Transverse colon (tissue), 4 donors: ENCODE measurements at regions not wholly inside any gene's neighbourhood (a gene's known extent, or its start where the extent isn't known, plus 50 kb on each side); places are given as distances from the start of the nearest gene placed in this dataset.

Source experiments
- DNase-seq: peaks from one replicate; pipeline ENCODE4 v3.0.0-alpha.2; 2019
- H3K27ac ChIP-seq, 4 donors: fragments of 200-600 bp; sonication (generic); 2 replicates each; pipeline ENCODE4 v1.5.1; 2016 to 2018; ENCODE audit warnings: inconsistent platforms in 4 of 4
- H3K27me3 ChIP-seq: fragments of 200-600 bp; sonication (generic); 2 replicates; pipeline ENCODE4 v1.5.1; 2017; ENCODE audit warnings: inconsistent platforms
- H3K36me3 ChIP-seq, 4 donors: fragments of 200-600 bp; sonication (generic); 2 replicates each; pipeline ENCODE4 v1.5.1; 2017 to 2019; ENCODE audit warnings: inconsistent platforms in 4 of 4
- H3K4me1 ChIP-seq, 4 donors: fragments of 200-600 bp; sonication (generic); 2 replicates each; pipeline ENCODE4 v1.5.1; 2017 to 2020; ENCODE audit warnings: inconsistent platforms in 4 of 4
- H3K4me3 ChIP-seq, 4 donors: fragments of 200-600 bp; sonication (generic); 1 replicate in 1 of 4; 2 replicates in 3 of 4; pipeline versions ENCODE4 v1.5.1 to v1.6.1; 2017 to 2019; ENCODE audit warnings: inconsistent platforms in 4 of 4
- H3K9me3 ChIP-seq, 2 donors: fragments of 200-600 bp; sonication (generic); 2 replicates each; pipeline ENCODE4 v1.5.1; 2017 to 2019; ENCODE audit warnings: inconsistent platforms in 2 of 2
- CTCF ChIP-seq, 5 experiments: fragments of 200-600 bp in 3 of 5; fragments of 450-650 bp in 2 of 5; sonication (generic) in 3 of 5; IDR thresholded peaks; 1 replicate in 2 of 5; 2 replicates in 3 of 5; pipeline ENCODE4 v1.5.1; 2016 to 2017; ENCODE audit warnings: antibody characterized with exemption in 5 of 5, inconsistent platforms in 3 of 5, mild to moderate bottlenecking in 2 of 5, moderate library complexity in 1 of 5
- EP300 ChIP-seq: sonication (generic); formaldehyde crosslinking; IDR thresholded peaks from one replicate; pipeline ENCODE4 v1.6.1; 2017; ENCODE audit warnings: antibody characterized with exemption, low read depth
- POLR2A ChIP-seq: fragments of 450-650 bp; IDR thresholded peaks from one replicate; pipeline ENCODE4 v1.6.1; 2016; ENCODE audit warnings: antibody characterized with exemption, mild to moderate bottlenecking, moderate library complexity
- POLR2AphosphoS5 ChIP-seq, 3 donors: sonication (generic); formaldehyde crosslinking; IDR thresholded peaks; one replicate each; pipeline ENCODE4 v1.6.1; 2016; ENCODE audit warnings: antibody characterized with exemption in 3 of 3
- WGBS, 2 donors: methylation state at CpG; one replicate each; pipeline ENCODE4 v1.1.5; 2018; ENCODE audit warnings: low coverage in 1 of 2; 5-methylcytosine and 5-hydroxymethylcytosine counted together
- in situ Hi-C, 4 donors: fragments of 200-750 bp; cut with MboI; loops; one replicate each; pipeline versions ENCODE4 v1.15.0 to v1.15.1; 2017; ENCODE audit warnings: low sequenced_read_pairs in 3 of 4, low pct_ligation_motif_present in 1 of 4, low pct_unique_long_range_greater_than_20kb in 1 of 4
- intact Hi-C: fragments of 100-400 bp; cut with DNase I; formaldehyde crosslinking; loops from one replicate; pipeline ENCODE4 v1.15.1; 2023; ENCODE audit warnings: low total_unique reads

GRCh38 chr6:2507521-2508037 is 243.1 kb downstream of the MYLK4 start:
- in situ Hi-C loops: no loop called here
- DNase-seq: no peak
- H3K9me3 ChIP-seq: no peaks in the 10 kb centered on the region
- H3K4me3 ChIP-seq: no peak overlapping the region
- intact Hi-C loops: no loop called here
- TF ChIP-seq POLR2AphosphoS5 (IDR thresholded peaks at IDR 0.05) (no peak), EP300 (no peak), POLR2A (no peak), CTCF (IDR thresholded peaks at IDR 0.05) (no peak)
- H3K27ac ChIP-seq: no peak overlapping the region
- H3K4me1 ChIP-seq: no peaks in the 10 kb centered on the region
- peaks cover 31% of the 10 kb centered on the region for H3K27me3 ChIP-seq
- whole genome bisulfite sequencing, 2 donors: 66 to 70% methylated on average over 2 to 3 of the region's 3 CpGs
- H3K36me3 ChIP-seq: no peaks in the 10 kb centered on the region

- TF ChIP-seq CTCF (IDR thresholded peaks at IDR 0.05): no peak
- 76 to 82% methylated on average over 2 of the region's 2 CpGs for WGBS, 2 donors
- in situ Hi-C loops (no loop called here), intact Hi-C loops (no loop called here)
- peaks cover 31% of the 10 kb centered on the region for H3K27me3 ChIP-seq
- H3K4me1 ChIP-seq: no peaks in the 10 kb centered on the region
- no peak overlapping the region for H3K4me3 ChIP-seq
- no peak overlapping the region for H3K27ac ChIP-seq
- H3K9me3 ChIP-seq: no peaks in the 10 kb centered on the region
- no peaks in the 10 kb centered on the region for H3K36me3 ChIP-seq
- DNase-seq: no peak
Observed at GRCh38 chr6:2507016-2507415, 243.7 kb downstream of the MYLK4 start.

GRCh38 chr6:2505624-2506023 is 245.1 kb downstream of the MYLK4 start:
- H3K9me3 ChIP-seq: no peaks in the 10 kb centered on the region
- in situ Hi-C loops (no loop called here), intact Hi-C loops (no loop called here)
- peaks cover 31% of the 10 kb centered on the region for H3K27me3 ChIP-seq
- 25 to 49% methylated on average over 6 to 9 of the region's 9 CpGs for WGBS, 2 donors
- H3K27ac ChIP-seq: no peak overlapping the region
- H3K4me3 ChIP-seq: no peak overlapping the region
- TF ChIP-seq EP300 (no peak), CTCF (IDR thresholded peaks at IDR 0.05) (peak in 1 of 5 experiments; percentile 8)
- DNase-seq: no peak
- no peaks in the 10 kb centered on the region for H3K4me1 ChIP-seq
- no peaks in the 10 kb centered on the region for H3K36me3 ChIP-seq

- no peak overlapping the region for H3K27ac ChIP-seq
- TF ChIP-seq CTCF (IDR thresholded peaks at IDR 0.05) (no peak), POLR2A (no peak), POLR2AphosphoS5 (IDR thresholded peaks at IDR 0.05) (no peak)
- intact Hi-C loops (no loop called here), in situ Hi-C loops (no loop called here)
- DNase-seq: no peak
- no peaks in the 10 kb centered on the region for H3K4me1 ChIP-seq
- H3K27me3 ChIP-seq: peaks cover 31% of the 10 kb centered on the region
- H3K4me3 ChIP-seq: no peak overlapping the region
- no peaks in the 10 kb centered on the region for H3K9me3 ChIP-seq
- H3K36me3 ChIP-seq: no peaks in the 10 kb centered on the region
- WGBS, 2 donors: 47 to 75% methylated on average over 1 of the region's 1 CpG
Observed at GRCh38 chr6:2504495-2505064, 246.1 kb downstream of the MYLK4 start.
